ENCODE measurements at regions not wholly inside any gene's neighbourhood (a gene's known extent, or its start where the extent isn't known, plus 50 kb on each side); places are given as distances from the start of the nearest gene placed in this dataset.

DNA sequence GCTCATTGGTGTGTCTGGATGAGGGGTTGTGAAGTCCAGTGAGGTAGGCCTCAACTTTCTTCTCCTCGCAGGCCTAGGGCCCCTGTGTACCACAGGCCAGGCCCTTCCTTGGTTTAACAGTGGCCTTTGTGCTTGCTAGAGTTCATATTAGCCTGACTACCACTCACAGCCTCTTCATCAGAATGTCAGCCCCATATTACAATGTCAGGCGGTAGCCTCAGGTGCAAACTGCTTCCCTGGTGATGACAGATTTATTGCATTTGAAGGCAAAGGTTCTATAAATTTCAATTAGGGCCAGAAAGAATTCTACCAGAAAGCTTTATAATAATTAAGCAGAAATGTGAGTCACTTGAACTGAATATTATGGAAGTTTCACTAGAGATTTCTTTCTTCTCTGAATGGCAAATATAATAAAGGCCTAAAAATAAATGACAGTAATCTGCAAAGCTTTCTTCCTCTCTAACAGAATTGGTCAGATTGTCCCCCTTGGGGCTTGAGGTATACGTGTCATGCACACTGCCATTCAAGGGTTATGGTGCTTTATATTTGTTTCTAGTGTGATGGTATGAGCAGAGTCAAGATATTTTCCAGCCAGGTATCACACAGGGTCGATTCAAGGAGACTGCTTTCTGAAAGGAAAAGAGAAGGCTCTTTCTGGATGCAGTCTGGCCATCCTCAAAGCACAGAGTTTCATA lies 210.3 kb downstream of the CWF19L2 start:
- TF ChIP-seq, protein P1, sequence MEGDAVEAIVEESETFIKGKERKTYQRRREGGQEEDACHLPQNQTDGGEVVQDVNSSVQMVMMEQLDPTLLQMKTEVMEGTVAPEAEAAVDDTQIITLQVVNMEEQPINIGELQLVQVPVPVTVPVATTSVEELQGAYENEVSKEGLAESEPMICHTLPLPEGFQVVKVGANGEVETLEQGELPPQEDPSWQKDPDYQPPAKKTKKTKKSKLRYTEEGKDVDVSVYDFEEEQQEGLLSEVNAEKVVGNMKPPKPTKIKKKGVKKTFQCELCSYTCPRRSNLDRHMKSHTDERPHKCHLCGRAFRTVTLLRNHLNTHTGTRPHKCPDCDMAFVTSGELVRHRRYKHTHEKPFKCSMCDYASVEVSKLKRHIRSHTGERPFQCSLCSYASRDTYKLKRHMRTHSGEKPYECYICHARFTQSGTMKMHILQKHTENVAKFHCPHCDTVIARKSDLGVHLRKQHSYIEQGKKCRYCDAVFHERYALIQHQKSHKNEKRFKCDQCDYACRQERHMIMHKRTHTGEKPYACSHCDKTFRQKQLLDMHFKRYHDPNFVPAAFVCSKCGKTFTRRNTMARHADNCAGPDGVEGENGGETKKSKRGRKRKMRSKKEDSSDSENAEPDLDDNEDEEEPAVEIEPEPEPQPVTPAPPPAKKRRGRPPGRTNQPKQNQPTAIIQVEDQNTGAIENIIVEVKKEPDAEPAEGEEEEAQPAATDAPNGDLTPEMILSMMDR (IDR thresholded peaks at IDR 0.05 in 2 of 3, conservative IDR thresholded peaks at IDR 0.05 in 1 of 3; ENCODE audit: borderline replicate concordance in 1 of 3, insufficient read depth in 1 of 3, low read depth in 2 of 3, low read length in 2 of 3), result no peak
- no peak for TF ChIP-seq POLR2AphosphoS5 (IDR thresholded peaks at IDR 0.05; ENCODE audit: low read depth, low read length)
- TF ChIP-seq, protein P2, sequence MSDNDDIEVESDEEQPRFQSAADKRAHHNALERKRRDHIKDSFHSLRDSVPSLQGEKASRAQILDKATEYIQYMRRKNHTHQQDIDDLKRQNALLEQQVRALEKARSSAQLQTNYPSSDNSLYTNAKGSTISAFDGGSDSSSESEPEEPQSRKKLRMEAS (IDR thresholded peaks at IDR 0.05), result no peak
- TF ChIP-seq, protein P3, sequence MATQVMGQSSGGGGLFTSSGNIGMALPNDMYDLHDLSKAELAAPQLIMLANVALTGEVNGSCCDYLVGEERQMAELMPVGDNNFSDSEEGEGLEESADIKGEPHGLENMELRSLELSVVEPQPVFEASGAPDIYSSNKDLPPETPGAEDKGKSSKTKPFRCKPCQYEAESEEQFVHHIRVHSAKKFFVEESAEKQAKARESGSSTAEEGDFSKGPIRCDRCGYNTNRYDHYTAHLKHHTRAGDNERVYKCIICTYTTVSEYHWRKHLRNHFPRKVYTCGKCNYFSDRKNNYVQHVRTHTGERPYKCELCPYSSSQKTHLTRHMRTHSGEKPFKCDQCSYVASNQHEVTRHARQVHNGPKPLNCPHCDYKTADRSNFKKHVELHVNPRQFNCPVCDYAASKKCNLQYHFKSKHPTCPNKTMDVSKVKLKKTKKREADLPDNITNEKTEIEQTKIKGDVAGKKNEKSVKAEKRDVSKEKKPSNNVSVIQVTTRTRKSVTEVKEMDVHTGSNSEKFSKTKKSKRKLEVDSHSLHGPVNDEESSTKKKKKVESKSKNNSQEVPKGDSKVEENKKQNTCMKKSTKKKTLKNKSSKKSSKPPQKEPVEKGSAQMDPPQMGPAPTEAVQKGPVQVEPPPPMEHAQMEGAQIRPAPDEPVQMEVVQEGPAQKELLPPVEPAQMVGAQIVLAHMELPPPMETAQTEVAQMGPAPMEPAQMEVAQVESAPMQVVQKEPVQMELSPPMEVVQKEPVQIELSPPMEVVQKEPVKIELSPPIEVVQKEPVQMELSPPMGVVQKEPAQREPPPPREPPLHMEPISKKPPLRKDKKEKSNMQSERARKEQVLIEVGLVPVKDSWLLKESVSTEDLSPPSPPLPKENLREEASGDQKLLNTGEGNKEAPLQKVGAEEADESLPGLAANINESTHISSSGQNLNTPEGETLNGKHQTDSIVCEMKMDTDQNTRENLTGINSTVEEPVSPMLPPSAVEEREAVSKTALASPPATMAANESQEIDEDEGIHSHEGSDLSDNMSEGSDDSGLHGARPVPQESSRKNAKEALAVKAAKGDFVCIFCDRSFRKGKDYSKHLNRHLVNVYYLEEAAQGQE (IDR thresholded peaks at IDR 0.05; ENCODE audit: low read depth), result no peak
- no peak for TF ChIP-seq POLR2A (IDR thresholded peaks at IDR 0.05; ENCODE audit: borderline replicate concordance, extremely low read depth, insufficient read depth, insufficient read length)
- TF ChIP-seq, protein P4, sequence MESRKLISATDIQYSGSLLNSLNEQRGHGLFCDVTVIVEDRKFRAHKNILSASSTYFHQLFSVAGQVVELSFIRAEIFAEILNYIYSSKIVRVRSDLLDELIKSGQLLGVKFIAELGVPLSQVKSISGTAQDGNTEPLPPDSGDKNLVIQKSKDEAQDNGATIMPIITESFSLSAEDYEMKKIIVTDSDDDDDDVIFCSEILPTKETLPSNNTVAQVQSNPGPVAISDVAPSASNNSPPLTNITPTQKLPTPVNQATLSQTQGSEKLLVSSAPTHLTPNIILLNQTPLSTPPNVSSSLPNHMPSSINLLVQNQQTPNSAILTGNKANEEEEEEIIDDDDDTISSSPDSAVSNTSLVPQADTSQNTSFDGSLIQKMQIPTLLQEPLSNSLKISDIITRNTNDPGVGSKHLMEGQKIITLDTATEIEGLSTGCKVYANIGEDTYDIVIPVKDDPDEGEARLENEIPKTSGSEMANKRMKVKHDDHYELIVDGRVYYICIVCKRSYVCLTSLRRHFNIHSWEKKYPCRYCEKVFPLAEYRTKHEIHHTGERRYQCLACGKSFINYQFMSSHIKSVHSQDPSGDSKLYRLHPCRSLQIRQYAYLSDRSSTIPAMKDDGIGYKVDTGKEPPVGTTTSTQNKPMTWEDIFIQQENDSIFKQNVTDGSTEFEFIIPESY (IDR thresholded peaks at IDR 0.05; ENCODE audit: extremely low read depth, insufficient replicate concordance, low read length), result no peak
- no peak for TF ChIP-seq ZNF274 (IDR thresholded peaks at IDR 0.05; ENCODE audit: low read depth, low read length)
